ENCODE measurements at regions not wholly inside any gene's neighbourhood (a gene's known extent, or its start where the extent isn't known, plus 50 kb on each side); places are given as distances from the start of the nearest gene placed in this dataset.

DNA sequence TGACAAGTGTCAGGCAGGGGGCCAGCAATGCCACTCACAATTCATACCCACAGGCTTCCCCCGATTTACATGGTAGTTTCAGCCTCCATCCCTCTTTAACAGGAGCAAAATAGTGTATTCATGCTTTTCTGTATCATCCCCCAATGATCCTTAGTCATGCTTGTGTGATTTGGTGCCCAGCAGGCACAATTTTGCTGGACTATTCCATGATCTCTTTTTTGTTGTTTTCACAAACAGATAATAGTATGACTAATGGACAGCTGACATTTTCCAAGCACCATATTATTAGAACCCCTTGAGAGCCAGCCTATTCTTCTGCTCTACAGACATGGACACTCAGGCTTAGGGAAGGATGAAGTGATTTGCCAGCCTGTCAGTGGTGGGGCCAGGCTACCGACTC is 128.2 kb upstream of the RIPOR2 start:
- TF ChIP-seq, protein P1, sequence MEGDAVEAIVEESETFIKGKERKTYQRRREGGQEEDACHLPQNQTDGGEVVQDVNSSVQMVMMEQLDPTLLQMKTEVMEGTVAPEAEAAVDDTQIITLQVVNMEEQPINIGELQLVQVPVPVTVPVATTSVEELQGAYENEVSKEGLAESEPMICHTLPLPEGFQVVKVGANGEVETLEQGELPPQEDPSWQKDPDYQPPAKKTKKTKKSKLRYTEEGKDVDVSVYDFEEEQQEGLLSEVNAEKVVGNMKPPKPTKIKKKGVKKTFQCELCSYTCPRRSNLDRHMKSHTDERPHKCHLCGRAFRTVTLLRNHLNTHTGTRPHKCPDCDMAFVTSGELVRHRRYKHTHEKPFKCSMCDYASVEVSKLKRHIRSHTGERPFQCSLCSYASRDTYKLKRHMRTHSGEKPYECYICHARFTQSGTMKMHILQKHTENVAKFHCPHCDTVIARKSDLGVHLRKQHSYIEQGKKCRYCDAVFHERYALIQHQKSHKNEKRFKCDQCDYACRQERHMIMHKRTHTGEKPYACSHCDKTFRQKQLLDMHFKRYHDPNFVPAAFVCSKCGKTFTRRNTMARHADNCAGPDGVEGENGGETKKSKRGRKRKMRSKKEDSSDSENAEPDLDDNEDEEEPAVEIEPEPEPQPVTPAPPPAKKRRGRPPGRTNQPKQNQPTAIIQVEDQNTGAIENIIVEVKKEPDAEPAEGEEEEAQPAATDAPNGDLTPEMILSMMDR (IDR thresholded peaks at IDR 0.05), result no peak
- TF ChIP-seq POLR2AphosphoS5 (IDR thresholded peaks at IDR 0.05) (no peak), EP300 (IDR thresholded peaks at IDR 0.05) (no peak), POLR2A (IDR thresholded peaks at IDR 0.05) (no peak)
